Renal cortical epithelial cell (primary cell): ENCODE measurements at regions not wholly inside any gene's neighbourhood (a gene's known extent, or its start where the extent isn't known, plus 50 kb on each side); places are given as distances from the start of the nearest gene placed in this dataset.

ENCODE experiments used
- DNase-seq: peaks from one replicate; pipeline ENCODE4 v3.0.0-alpha.2; 2011; ENCODE audit warnings: low read depth

DNA sequence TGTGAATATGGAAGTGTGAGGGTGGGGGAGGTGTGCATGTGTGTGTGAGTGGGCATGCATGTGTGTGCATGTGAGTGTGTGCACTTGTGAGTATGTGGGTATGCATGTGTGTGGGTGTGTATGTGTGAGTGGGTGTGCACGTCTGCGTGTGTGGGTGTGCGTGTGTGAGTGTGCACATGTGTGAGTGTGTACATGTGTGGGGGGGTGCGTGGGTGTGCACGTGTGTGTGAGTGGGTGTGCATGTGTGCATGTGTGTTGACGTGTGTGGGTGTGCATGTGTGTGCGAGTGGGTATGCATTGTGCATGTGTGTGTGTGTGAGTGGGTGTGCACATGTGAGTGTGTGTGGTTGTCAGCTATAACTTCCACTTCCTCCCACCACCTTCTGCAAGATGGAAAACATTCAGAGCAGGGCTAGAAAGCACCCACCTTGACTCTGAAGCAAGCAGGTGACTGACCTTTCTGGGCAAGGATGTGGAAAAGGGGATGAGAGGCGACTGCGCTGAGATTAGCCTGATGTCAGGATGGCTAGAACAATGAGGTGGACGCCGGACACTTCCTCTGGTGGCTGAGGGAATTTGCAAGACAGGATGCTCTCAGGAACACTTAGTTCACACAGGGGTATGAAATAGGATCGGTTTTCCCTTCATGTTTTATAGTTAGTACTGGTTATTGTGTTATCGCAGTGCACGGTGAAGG lies 103.6 kb downstream of the ACKR3 start:
- DNase-seq = no peak

DNA sequence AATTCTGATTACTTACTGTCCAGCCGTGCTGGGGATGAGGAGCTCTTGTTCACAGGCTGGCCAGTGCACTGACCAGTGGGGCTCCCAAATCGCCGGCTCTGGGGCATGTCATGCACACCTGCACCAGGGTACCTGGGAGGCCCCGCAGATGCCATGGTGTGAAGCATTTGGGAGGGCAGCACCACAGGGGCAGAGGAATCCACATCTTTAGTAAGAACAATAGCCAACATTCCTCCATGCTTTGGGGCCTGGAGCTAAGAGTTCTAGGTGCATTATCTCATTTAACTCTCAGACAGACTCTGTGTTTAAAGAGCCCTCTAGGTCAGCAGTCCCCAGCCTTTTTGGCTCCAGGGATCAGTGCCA lies 104.2 kb downstream of the ACKR3 start:
- no peak for DNase-seq

DNA sequence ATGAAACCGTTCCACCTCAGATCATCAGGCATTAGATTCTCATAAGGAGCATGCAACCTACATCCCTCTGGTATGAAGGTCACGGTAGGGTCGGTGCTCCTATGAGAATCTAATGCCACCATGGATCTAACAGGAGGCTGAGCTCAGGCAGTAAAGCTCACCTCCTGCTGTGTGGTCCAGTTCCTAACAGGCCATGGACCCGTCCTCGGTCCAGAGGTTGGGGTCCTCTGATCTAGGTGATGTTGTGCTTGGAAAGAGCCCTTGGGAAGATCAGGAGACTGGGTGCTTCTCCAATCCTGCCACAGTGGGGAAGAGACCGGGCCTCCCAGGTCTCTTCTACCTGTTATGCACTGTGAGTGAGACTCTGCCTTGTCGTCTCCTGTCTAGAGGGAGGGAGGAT lies 104.6 kb downstream of the ACKR3 start:
- DNase-seq = no peak

DNA sequence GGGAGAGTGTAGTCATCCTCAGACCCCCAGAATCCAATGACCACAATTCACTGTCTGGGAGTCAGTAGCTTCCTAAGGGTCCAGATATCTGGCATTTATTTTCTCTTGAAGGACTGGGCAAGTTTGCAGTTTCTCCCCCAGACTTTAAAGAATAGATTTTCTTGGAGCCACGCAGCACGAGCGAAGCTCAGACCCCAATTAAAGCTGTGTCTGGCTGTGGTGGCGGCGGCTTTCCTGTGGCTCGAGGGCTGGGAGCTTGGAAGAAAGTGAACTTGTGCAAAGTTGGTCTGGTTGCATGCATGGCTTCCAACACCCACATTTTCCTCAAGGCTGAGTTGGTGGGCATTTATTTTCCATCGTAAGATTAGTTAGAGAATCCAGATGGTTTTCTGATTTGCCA lies 105.0 kb downstream of the ACKR3 start:
- DNase-seq = no peak

DNA sequence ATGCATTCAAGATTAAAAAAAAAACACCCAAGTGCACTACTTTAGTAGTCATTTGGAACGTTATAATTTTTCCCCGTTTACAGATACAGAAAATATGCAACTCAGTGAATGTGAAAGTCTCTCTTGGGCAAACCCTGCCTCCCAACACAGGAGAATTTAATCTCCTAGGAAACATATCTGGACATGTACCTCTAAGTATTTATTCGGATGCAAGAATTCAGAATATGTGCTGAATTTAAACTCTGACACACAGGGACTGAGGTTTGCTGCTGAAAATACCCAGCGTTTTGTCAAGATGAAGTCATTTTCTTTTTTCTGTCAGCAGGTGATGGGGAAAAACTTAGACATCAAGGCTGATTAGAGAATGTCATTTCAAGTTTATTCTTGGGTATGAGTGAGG lies 105.4 kb downstream of the ACKR3 start:
- DNase-seq = no peak

DNA sequence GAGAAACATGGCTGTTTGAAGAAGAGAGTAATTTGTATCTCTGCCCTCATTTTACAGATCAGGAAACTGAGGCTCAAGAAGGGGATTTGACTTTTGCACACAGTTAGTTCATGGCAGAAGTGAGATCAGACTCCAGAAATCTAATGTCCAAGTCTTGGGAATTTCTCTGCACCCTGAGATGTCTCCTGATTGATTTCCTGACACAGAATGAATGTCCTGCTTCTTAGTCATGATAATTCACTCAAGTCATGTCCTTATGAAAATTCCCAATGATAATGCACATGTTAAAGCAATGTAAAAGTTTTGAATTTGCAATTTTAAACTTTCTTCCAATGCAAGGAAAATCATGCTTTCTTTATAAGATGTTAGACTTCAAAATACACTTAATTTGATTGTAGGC lies 105.9 kb downstream of the ACKR3 start:
- no peak for DNase-seq

DNA sequence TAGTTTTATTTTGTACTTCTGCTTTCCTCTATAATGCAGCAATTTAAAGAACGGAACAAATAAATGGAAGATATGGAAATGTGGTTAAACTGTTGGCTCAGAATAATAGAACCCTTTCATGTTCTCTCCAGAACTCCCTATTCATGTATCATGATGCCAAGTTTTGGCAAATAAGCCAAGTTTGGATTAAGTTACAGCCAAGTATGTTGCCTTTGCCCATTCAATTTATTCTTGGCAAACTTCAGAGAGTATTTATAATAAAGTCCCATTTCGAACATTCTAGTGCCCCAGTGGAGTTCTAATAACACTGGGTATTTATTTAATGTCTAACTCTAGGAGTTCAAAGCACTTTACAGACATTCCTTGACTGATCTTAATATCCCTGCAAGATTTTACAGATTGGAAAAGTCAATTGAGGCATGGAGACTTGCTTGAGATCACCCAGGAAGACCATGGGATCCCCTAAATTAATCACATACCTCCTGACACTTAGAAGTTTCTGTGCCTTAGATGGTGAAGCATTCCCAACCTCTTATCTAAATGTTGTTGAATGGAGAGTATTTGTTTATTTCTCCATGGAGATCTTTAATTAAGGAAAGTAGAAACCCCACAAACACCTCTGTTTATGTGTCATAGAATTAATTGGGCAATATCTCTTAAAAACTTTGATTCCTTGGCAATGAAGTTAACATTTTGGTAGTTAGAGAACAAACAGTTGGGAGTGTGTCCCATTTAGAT lies 106.7 kb downstream of the ACKR3 start:
- DNase-seq = no peak

DNA sequence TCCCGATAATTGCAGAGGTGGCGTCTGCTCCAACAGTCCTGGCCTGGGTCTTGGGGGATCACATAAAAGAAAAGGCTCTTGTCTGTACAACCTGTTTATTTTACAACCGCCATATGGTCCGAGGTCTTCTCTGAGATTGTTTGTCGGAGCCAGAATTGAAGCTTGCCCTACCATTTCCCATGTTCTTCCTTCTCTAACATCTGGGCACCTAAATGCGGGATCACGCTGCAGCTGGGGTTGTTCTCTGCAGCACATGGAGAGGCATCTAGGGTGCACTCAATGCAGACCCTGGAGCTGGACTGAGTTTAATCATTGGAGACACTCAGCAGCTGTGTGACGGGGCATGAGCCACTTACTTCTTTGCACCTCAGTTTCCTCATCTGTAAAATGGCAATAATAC lies 107.7 kb downstream of the ACKR3 start:
- DNase-seq = no peak

DNA sequence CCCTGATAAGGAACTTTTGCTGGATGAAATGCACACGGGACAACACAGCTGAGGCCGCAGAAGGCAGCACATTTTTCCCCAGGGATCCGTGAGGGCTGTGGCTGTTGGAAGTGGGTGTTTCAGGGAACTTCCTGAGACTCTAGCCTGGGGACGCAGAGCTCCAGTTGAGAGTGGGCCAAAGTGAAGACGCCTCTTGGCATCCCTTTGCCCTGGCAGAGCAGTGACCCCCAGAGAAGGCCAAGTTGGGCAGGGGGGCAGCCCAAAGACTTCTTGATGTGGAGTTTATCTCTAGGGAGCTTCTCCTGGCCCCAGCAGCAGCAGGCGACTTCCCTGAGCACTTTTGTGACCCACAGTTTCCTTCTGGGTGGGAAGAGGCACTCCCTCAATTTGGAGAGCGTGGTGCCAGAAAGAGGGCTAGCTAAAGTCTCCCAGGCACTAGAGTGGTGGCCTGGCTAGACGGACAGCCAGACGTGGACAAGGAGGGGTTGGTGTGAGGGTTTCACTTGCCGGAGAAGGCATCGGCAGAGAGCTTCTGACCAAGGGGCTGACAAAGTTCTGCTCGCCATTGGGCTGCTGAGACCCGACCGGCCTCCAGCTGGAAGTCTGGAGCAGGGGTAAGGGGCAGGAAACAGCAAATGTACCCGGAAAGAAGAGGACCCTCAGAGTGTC lies 108.8 kb downstream of the ACKR3 start:
- no peak for DNase-seq

DNA sequence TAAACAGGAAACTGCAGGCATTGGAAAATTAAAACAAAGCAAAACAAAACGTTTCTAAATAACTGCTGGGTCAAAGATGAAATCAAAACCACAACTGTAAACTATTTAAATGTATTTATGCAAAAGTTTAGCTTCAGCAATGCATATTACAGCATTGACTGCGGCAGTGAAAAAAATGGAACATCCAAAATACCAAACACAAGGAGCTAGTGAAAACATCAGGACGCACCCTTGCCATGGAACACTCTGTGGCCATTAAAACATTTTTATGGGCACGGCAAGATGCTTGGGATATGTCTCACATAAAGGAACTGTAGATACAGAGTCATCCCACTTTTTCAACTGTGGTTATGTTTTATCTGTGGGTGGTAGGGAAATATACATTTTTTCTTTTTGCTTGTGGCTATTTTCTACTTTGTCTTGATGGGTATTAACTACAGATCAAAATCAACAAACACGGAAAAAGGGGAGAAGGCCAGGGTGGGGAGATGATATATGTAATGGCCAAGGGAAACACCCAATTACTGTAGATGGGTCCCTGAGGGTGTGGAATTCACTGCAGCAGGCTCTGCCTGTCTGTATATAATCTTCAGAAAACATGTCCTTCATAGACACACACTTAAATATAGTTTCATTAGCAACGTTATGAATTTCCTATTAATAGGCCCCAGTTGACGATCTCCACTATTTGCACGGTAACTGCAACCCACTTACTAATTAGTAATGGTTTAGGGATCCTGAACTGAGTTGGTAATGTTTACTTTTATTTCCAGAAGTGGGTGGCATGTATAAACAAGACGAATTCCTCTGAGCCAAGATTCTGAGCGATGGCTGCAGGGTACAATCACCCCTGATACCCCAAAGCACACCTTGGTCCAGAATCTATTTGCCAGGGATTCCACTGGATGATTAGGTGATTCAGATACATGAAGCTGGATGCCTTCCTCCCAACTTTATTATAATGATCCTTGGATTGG lies 110.5 kb downstream of the ACKR3 start:
- no peak for DNase-seq

DNA sequence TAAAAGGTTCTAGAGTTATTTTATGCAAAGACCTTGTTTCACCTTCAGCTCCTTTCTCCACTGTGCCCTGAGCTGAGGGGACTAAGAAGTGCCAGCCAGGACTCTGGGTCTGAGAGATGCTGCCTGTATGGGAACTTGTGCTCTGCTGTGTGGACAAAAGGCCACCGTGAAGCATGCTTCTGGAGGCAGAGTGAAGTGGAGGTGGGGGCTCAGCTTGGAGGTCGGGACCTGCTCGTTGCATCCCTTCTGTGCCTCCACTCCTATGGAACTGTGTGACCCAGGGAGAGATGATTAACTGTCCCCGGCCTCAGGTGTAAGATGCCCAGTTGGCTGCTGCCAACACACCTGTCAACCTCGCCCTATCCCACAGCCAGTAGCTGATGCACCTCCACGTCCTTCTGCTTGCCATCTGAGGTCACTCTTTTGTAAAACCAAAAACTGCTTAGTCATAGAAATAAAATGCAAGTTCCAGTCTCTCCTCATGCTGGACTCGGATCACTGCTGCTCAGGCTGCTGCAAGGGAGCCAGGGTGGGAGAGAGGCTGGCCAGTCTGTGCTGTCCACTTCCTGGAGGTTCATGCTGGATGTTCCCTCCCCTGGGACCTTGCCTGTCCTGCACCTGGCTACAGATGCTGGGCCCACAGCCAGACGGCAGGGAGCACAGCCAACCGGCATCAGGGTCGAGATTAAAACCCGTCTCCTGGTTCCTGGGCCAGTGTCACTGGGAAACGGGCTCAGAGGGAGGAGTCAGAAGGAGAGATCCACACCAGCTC lies 113.2 kb downstream of the ACKR3 start:
- no peak for DNase-seq

DNA sequence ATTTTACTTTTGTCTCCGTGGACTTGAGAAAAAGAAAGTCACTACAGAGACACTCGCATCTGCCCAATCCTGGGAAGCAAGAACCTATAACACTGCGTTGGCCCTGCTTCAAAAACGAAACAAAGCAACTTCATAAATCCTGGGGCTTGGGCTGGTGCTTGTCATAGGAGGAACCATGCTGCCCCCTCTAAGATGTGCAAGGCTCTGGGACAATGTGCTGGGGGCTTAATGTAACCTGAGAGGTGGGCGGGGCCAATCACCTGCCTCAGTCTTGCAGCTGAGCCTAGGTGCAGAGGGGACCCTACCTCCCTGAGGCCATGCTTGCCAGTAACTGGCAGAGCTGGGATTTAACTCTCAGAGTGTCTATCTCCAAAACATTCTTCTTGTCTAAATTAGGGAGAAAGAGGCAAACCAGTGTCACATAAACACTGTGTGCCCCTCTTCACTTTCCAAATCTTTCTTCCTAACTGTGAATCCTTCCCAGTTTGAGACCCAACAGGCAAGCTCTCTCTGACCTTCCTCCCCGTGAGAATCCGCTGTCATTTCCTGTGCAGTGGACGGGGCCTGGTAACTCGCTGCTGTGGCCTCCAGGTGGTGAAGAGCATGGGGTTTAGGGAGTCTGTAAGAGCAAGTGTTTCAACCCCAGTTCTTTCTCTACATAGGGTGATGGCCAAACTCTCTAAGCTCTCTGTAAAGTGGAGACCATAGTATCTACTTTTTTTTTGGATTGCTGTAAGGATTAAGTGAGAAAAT lies 115.1 kb downstream of the ACKR3 start:
- DNase-seq = no peak

DNA sequence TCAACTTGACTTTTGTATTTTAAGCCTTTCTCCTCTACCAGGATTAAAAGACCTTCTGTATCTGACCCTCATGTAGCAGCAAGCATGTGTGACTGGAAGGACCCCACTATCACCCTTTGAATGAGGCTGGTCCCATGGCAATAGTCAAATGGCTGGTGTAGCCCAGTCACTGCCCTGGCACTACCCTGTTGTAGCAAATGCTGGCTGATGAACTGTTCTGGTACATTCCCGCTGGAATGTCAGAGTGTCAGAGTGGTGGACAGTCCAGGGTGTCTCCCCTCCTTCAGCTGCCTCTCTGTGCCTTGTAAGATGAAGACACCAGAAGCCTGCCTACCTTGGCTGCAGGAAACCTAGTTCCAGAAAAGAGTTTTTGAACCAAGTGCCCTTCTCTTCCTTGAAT lies 115.7 kb downstream of the ACKR3 start:
- no peak for DNase-seq

DNA sequence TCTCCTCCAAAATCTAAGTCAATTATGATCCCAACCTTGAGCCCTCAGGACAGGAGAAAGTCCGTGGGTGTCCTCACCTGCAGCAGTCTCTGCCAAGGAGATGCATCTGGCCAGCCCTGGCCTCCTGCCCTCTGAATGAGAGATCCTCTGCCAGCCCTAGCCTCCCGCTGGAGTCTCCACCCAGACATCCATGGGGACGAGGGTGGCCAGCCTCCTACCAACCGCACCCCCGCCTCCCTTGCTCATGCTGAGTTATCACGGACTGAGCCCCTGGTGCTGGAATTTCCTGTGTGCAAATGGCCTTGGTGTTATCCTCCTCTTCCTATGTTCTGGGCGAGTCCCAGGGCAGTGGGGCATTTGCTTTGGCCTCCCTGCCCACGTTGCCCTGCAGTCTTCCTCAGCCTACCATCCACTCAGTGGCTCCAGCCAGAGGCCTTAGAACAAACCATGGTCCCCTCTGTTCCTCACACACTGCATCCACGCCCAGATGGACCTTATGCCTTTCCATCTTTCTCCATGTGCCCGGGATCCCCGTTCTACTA lies 116.4 kb downstream of the ACKR3 start:
- DNase-seq = no peak

DNA sequence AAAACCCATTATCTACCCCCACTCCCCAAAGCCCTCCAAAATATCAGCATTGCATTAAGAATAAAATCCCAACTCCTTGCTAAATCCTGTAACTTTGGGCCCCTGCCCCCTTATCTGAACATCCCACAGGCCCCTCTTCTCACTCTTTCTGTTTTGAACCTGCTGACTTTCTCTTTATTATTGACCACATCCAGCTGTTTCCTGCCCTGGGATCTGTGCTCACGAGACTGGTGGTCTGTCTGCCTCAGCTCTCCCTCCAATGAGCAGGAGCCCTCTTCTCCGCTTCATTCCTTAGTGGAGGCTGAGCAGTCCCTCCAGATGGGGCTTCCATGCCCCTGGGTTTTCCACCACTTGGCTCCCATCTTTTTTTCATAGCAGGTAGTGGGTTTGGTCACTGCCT lies 116.9 kb downstream of the ACKR3 start:
- DNase-seq = no peak

DNA sequence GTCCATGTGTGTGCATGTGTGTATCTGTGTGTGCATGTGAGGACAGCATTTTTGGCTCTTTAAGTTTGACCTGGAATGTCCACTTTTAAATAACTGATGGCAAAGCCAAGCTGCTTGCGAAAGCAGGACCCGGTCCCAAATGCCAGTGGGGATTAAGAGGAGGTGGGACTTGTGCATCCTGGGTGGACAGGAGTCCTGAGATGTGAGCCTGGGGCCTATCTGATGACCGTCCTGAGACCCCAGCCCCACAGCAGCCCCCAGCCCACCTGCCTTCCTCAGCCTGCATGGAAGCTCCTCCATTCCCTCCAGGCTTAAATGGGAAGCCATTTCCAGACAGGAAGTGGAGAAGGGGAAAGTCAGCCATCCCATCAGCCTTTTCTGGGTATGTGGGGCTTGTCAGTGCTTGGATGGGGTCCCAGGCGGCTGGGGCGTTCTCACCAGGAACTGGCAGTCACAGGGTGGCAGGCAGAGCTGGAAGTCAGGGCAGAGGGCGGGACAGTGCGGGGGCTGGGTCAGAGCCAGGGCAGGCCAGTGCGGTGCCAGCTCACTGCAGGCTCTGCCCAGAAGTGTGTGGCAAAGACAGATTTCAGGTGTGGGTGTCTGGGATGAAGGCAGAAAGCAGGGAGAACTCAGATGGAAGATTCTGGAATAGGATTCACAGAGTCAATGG lies 117.8 kb downstream of the ACKR3 start:
- DNase-seq = no peak

DNA sequence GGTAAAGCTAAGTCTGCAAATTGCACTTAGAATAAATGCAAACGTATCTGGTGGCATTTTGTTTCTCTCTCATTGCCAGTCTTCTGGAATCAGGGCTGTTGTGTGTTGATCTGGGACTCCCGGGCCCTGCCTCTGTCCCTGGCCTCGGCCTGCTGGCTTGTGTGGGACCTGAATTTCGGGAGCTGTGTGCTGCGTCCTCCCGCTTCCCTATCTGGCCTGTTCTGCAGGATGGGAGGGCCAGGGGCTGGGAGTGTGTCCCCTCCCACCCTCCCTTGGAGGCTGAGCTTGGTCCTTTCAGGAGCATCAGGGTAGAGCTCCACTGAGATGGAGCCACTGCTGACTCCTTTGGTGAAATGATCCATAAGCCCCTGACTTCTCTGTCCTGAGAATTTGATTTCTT lies 118.5 kb downstream of the ACKR3 start:
- DNase-seq = no peak

DNA sequence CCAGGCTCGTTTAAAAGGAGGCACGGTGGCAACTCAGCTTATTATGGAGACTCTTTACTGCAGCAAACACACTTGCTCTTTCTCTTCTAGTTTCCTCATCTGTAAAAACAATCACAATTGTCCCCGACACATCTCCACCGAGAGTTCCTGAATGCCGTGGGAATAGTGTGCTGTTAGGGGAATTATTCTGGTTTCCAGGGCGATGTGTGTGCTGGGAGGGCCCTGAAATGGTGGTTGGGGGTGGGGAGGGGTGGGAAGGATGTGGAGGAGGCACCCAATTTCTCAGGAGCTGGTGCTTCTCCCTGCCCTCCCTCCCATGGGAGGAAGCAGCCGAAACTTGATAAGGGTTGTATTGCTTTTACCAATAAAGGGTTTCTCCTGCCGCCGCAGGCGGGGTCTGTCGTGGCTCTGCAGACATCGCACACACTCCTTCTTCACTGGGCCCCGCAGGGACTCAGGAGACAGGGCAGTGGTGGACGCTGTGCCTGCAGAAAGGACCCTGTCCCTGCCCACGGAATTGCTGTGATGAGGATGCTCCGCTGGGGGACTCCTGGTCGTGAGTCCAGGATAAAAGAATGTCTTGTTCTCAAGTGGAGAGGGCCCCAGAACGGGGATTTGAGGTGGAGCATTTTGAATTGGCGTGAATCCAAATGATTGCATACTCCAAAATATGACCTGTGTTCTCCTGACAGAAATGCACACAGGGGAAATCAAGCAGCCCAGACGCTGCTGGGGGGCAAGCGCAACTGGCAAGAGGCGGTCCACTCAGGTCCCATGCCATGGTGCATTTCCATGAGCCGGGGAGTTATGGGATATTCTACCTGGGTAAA lies 119.2 kb downstream of the ACKR3 start:
- no peak for DNase-seq

DNA sequence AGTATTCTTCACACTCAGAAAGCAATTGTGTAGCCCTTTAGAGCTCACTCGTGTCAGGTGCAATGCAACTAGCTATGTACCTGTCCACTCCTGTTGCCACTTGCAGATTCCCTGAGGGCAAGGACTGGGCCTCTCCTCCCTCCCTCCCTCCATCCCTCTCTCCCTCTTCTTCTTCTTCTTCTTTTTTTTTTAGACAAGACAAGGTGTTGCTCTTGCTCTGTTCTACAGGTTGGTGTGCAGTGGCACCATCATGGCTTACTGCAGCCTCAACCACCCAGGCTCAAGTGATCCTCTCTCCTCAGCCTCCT lies 119.7 kb downstream of the ACKR3 start:
- DNase-seq = no peak
